ENCODE measurements at regions not wholly inside any gene's neighbourhood (a gene's known extent, or its start where the extent isn't known, plus 50 kb on each side); places are given as distances from the start of the nearest gene placed in this dataset.

DNA sequence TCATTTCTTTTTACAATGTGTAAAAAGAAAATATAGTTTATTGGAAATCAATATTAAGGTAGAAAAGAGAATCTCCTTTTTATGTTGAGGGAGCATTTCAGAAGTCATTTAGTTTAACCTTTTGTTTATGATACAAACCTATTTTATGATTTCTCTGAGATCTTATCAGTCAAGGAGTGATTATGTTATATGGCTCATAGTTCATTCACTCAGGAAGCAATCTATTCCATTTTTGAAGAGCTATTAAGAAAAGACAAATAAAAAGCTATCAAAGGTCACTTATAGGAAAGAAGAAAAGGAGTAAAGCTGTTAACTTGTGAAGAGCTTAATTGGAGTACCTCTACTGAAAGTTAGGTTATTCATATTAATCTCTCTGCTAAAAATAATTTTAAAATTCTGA is 526.6 kb upstream of the JAG1 start:
- no peak for DNase-seq
- Histone ChIP-seq H3K4me1 (ENCODE audit: low read depth) (peaks cover 5% of the 10 kb centered on the region), H3K4me3 (no peak overlapping the region), H3K36me3 (ENCODE audit: low read depth) (no peaks in the 10 kb centered on the region), H3K9me3 (no peaks in the 10 kb centered on the region)
- TF ChIP-seq, protein P1, sequence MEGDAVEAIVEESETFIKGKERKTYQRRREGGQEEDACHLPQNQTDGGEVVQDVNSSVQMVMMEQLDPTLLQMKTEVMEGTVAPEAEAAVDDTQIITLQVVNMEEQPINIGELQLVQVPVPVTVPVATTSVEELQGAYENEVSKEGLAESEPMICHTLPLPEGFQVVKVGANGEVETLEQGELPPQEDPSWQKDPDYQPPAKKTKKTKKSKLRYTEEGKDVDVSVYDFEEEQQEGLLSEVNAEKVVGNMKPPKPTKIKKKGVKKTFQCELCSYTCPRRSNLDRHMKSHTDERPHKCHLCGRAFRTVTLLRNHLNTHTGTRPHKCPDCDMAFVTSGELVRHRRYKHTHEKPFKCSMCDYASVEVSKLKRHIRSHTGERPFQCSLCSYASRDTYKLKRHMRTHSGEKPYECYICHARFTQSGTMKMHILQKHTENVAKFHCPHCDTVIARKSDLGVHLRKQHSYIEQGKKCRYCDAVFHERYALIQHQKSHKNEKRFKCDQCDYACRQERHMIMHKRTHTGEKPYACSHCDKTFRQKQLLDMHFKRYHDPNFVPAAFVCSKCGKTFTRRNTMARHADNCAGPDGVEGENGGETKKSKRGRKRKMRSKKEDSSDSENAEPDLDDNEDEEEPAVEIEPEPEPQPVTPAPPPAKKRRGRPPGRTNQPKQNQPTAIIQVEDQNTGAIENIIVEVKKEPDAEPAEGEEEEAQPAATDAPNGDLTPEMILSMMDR (IDR thresholded peaks at IDR 0.05): no peak
- ATAC-seq: peak; percentile 82
- intact Hi-C loops (cut with DNase I, micrococcal nuclease): loop anchor here in 1 of 2 donors (10.0 kb wide), 1 partner anchor 646 kb away; no protein-coding TSS in a partner anchor

DNA sequence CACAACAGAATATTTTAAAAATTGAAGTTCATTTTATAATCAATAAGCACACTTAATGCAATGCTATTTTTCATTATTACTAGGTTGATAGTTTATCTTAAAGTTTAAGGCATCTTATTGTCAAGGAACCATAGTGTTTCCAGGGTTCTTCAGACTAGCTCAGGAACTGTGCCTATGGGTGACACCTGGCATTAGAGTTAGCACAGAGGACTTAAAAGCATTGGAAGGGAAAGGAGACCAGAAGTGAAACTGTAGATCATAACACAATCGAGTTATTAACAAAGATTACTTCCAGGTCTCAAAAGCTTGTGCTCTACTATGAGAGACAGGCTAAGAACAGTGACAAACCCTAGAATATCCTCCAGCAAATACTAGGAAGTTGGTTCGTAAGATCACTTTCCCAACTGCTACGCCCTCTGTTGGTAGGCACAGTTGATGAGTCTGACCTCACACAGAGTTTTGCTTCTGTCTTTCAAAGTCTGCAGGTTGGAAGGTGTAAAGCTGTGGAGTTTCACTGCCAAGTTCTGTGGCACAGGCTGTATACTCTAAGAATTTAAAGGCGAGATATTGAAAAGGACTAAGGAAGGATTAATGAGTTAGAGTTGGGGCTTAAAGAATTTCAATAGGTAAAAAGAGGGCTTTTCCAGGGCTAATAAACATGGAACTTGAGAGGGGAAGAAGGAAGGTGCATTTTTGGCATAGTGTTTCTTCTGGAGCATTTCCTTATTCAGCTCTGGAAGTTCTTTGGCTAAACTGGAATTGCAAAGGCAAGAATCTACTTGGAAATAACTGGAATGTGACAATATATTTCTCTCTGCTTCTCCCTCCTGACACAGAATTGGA is 531.3 kb upstream of the JAG1 start:
- no peak overlapping the region for H3K4me3 ChIP-seq
- intact Hi-C loops (cut with DNase I, micrococcal nuclease): loop anchor here in 1 of 2 donors (10.0 kb wide), 1 partner anchor 650 kb away; no protein-coding TSS in a partner anchor
- H3K36me3 ChIP-seq (ENCODE audit: low read depth): no peaks in the 10 kb centered on the region
- H3K9me3 ChIP-seq: no peaks in the 10 kb centered on the region
- no peaks in the 10 kb centered on the region for H3K4me1 ChIP-seq (ENCODE audit: low read depth)
- ATAC-seq (peak; percentile 94), DNase-seq (peak in 2 of 3 donors; percentile 47 to 88)
- TF ChIP-seq, protein P1 (IDR thresholded peaks at IDR 0.05): peak; percentile 53

- DNase-seq (no peak), ATAC-seq (no peak)
- Histone ChIP-seq H3K4me1 (ENCODE audit: low read depth) (no peaks in the 10 kb centered on the region), H3K9me3 (no peaks in the 10 kb centered on the region), H3K4me3 (no peak overlapping the region), H3K36me3 (ENCODE audit: low read depth) (no peaks in the 10 kb centered on the region)
- TF ChIP-seq, protein P1 (IDR thresholded peaks at IDR 0.05): no peak
- intact Hi-C loops (cut with DNase I, micrococcal nuclease): loop anchor here in 1 of 2 donors (10.0 kb wide), 1 partner anchor 651 kb away; no protein-coding TSS in a partner anchor
Measured at GRCh38 chr20:11205769-11206362, 532.1 kb upstream of the JAG1 start.

GRCh38 chr20:11207749-11208502 is 534.1 kb upstream of the JAG1 start:
- Histone ChIP-seq H3K4me1 (ENCODE audit: low read depth) (no peaks in the 10 kb centered on the region), H3K36me3 (ENCODE audit: low read depth) (no peaks in the 10 kb centered on the region), H3K9me3 (no peaks in the 10 kb centered on the region), H3K4me3 (no peak overlapping the region)
- DNase-seq: no peak
- intact Hi-C loops (cut with DNase I, micrococcal nuclease): loop anchor here in 1 of 2 donors (10.0 kb wide), 1 partner anchor 653 kb away; no protein-coding TSS in a partner anchor
- peak; percentile 41 for ATAC-seq
- TF ChIP-seq, protein P1 (IDR thresholded peaks at IDR 0.05): no peak

- TF ChIP-seq, protein P1 (IDR thresholded peaks at IDR 0.05): no peak
Measured at GRCh38 chr20:11210611-11211010, 536.8 kb upstream of the JAG1 start.

More at GRCh38 chr20:11210611-11211010, 536.8 kb upstream of the JAG1 start:
- Histone ChIP-seq H3K4me3 (no peak overlapping the region), H3K36me3 (ENCODE audit: low read depth) (no peaks in the 10 kb centered on the region), H3K4me1 (ENCODE audit: low read depth) (no peaks in the 10 kb centered on the region), H3K9me3 (no peaks in the 10 kb centered on the region)
- no peak for ATAC-seq
- no peak for DNase-seq
- intact Hi-C loops (cut with DNase I, micrococcal nuclease): no loop called here

Data from mucosa of descending colon (tissue), 3 donors.